ENCODE measurements at regions not wholly inside any gene's neighbourhood (a gene's known extent, or its start where the extent isn't known, plus 50 kb on each side); places are given as distances from the start of the nearest gene placed in this dataset.

GRCh38 chr1:83769594-83770318 is 229.2 kb downstream of the TTLL7 start:
- no peak for DNase-seq

GRCh38 chr1:83769072-83769471 is 229.9 kb downstream of the TTLL7 start:
- no peak for DNase-seq

GRCh38 chr1:83766241-83766691 is 232.7 kb downstream of the TTLL7 start:
- no peak for DNase-seq

- DNase-seq, result no peak
These were observed 233.8 kb downstream of the TTLL7 start for GRCh38 chr1:83765125-83765524.

GRCh38 chr1:83764209-83764608 is 234.7 kb downstream of the TTLL7 start:
- no peak for DNase-seq

DNA sequence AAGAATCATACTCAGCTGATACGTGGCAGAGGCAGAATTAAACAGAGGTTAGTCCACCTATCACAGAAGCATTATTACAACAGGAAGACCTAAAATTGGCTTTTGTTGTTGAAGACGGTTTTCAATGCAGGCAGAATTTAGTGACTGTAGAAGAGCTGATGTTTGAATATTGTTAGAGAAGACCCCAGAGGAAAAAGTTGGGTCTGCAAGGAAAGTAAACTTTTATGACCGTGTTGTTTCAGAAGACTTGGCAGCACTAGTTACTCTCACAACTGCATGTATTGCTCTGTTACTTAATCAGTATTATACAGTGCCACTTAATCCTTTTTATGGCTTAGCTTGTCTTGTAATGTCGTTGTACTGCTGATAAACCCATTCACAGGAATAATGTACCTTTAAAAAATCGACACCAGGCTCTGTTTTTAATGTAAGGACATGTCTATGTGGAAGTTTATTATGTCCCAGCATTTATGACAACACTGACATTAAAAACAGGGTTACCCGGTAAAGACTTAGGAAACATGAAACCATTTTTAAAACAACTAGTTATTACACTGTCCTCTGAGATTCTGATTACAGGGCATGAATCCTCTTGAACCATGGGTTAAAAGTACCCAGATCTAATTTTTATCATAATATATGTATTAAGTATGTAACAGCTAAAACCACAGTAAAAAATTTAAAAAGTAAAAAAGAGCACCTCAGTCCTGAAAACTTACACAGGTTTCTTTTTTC is 235.4 kb downstream of the TTLL7 start:
- no peak for DNase-seq

DNA sequence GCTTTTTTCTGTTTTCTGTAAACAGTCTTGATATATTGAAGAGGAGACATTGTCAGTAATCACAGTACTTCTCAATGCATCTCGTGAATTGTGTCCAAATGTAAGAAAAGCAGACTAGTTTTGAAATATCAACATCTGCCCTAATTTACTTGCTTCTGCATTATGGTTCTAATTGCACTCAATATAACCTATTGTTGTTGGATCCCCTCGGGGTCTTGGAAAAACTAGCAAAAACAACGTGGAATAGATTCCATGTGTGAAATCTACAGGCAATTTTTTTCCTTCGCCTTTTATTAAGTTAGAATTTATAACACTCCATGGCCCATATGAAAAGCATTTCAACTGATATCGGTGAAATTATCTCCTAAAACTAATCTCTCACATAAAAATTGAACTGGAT is 236.5 kb downstream of the TTLL7 start:
- no peak for DNase-seq

DNA sequence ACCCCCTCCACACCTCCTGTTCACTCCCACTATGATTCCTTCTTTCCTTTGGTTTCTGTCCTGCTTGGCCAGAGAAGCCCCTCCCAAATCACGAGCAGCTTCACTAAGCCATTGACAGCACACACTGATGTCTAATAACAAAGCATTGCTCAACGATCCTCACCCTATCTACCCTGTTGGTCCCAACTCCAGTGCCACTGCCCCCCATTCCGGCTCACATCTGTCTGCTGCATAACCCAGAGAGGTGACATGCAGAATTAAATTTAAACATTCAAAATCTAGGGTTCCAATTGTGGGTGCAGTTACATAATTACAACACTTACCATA is 236.9 kb downstream of the TTLL7 start:
- no peak for DNase-seq

DNA sequence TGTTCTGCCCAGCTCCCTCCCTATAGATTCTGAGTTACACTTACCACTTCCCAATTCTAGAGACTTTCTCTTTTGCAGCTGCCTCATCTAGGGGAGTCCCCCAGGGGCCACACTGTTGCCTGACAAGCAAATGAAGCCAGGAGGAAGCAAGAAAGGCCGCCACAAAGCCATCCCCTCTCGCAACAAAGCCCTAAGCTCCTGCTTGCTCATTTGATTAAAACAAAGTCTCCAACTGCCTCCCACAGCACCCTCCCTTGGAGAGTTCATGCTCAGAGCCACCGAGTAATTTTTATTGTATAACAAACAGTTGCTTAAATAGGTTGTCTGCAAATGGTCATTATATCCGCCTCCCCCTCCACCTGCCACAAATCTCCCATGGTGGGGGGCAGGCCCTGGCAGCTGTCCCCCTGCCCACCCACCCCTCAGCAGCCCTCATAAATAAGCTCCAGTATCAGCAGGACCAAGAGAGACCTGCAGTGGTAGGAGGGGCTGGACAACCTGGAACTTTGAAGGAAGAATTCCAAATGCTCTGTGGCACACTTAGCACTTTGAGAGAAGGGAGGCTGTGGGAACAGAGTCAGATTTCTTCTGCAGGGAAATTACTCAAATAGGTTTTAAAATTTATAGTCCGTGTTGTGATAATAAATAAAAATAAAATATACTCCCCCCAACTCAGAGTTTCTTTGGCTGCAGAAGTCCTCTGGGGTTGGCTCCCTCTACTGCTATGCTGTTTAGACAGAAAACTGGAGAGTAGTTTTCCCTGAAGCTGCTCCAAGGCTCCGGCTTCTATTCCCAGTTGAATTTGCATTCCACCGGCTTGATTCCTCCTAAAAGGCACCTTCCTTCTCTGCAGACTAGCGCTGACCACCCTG is 237.5 kb downstream of the TTLL7 start:
- DNase-seq, result no peak

- DNase-seq, result no peak
These were observed 238.5 kb downstream of the TTLL7 start for GRCh38 chr1:83760226-83761021.

DNA sequence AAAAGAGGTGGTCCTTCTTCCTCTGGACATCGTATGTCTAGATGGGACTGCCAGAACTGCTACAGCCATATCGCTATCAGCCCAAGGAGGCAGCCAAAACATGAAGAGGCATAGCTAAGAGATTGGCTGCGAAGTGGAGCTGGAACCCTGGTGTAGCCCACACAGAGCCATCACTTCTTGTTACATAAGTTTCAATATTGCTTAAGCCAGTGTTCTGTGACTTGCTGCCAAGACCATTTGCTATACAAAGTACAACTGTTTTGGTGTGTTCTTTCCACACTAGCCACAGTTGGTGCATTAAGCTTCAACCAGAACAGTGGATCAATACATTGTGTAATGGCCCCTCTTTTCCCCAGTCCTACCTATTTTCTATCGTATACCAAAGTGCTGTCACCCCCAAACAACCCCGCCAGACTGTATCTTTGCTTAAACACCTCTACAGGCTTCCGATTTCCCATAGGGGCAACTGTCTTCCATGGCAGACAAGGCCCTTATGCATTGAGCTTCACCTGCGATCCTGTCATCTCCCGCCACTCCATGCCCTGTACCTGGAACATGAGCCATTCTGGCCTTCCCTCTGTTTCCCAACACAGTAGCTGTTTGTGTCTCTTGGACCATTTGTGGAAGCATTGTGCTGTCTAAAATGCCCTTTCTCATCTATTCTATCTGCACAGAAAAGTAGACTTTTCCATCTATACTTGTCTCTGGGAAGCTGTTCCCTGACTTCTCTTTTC is 241.8 kb downstream of the TTLL7 start:
- DNase-seq, result no peak

GRCh38 chr1:83751602-83752001 is 247.3 kb downstream of the TTLL7 start:
- no peak for DNase-seq

DNA sequence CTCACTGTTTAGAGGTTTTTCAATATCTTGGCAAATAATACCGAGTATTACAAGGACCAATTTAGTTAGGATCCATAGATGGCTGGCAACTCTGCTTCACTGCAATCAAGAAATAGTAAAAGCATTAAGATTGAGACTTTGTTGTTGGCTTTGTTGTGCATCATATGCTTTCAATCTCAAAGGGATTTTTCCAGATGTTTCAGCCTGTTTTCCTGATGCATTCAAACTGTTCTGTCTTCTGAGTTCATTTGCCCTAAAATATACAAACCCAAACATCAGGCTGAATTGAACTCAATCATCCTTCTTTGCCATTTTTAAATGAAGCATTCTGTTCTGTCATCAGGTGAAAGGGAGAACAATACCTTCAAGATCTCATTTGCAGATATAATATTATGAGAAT is 248.7 kb downstream of the TTLL7 start:
- no peak for DNase-seq

DNA sequence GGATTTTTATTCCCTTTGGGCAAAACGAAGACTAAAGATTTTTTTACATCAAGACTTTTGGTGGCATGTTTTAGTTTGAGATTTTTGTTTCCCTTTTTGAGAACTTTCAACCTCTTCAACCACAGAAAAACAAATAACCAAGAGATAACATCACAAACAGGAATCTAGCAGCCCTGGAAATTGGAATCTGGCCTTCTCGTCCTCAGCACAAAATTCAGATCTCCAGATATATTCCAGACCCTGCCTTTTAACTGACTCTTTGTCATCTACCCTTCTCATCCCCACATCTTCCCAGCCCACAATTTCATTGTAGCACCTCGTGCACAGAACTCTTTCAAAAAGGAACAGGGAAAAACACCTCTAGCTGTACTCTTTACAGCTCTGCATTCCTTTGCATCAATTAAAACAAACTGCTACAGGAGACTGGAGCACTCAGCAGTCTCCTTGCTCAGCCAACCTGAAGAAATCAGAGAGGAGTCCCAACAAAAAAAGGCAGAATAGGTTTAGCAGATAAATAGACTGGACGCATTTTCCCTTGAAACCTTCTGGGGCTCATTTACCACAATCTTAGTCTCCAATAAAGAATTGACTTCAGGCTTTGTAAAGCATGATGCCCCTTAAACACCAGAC is 251.0 kb downstream of the TTLL7 start:
- DNase-seq, result no peak

DNA sequence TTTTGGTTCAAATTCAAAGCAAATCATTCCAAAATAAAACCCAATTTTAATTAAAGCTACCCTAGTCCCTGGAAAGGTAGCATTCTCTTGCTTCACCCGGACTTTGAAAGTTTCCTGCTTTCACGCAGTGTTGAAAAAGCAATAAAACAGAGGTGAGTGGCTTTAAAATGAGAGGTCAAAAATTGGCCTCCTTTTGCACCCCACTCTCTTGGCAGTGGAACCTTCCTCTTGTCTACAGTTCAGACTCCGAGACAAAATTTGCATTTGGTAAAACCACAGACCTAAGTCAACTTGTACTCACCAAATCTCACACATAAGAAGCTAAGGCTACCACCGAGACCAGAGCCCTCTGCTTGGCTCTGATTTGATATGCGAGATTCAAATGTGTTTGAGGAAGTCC is 252.7 kb downstream of the TTLL7 start:
- no peak for DNase-seq

DNA sequence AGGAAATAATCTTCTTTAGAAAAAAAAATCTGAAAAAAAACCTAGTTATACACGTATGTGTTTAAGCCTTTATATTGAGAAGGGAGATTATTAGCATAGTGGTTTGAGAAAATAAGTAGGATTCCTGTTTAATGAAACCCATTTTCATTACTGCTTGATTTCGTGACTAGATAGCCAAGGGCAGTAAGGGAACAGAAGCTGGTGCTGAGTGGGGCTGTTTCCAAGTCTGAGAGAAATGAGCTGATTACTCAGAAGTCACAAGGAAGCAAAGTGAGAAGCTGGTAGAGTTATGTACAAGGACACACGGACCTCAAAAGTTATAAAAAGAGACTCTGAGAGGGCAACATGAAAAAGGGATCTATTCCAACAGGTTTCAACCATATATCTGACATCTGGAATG is 256.5 kb downstream of the TTLL7 start:
- DNase-seq, result no peak

DNA sequence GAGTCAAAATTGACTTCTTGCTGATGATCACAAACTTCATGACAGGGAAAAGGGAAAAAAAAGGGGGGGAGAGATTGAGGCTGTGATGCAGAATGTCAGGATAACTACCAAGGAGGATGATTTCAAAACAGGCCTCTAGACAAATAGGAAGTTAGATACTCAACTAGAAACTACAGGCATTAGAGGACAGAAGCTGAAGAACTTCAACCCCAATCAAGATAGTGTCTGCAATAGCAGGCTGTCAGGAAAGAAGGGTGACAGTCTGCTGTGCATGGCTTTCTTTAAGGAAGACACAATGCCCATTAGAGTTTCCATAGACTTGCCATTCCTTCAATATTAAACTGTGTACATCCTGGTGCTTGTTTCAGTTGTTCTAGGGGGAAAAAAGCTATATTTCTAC is 257.2 kb downstream of the TTLL7 start:
- no peak for DNase-seq

DNA sequence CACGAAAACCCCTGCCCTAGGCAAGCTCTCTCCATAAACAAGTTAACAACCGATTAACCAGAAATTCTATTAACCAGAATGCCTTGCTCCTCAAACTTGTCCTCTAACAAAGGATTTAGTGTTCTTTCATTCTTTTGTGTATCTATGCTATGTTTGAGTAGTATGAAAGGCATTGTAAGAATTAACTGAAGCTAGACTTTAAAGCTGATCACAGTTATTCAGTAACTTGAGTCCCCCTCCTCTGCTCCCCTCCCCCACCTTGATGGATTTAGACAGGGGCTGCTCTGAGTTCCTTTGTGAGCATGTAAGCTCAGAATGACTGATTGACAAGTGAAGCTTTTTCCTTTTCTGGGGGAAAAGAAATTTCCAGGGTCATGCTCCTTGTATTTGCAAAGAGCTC is 257.6 kb downstream of the TTLL7 start:
- DNase-seq, result no peak

- DNase-seq, result no peak
These were observed 263.4 kb downstream of the TTLL7 start for GRCh38 chr1:83735526-83735925.

- DNase-seq, result peak in 1 of 2 donors; percentile 14
These were observed 264.5 kb downstream of the TTLL7 start for GRCh38 chr1:83734420-83734819.

DNA sequence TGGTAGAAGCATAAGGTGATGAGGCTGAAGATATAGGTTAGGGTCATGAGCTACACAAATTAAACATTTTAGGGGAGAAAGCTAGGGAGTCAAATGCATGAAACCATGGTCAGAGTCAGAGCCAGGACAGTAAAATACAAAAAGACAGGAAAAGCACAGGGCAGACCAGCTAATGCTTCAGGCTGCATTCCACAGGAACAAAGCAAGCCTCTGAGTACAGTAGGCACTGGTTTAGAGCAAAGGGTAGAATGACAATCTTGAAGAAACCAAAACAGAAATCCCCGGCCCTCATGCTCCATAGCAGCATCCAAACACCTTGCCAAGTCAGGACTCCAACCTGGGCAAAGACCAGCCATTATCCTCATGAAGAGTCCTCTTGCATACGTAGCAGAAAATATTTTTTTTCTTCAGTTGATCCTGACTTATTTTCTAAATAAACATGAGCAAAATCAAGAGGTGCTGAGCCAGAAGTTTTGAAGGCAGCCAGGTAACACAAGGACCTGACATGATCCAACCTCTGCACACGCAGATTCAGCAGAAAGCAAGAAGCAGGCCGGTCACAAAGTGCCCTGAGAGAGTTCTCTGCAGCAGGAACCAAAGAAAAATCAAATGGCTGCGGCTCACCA is 273.1 kb downstream of the TTLL7 start:
- DNase-seq, result no peak
